SK-N-SH (cell line): ENCODE measurements at regions not wholly inside any gene's neighbourhood (a gene's known extent, or its start where the extent isn't known, plus 50 kb on each side); places are given as distances from the start of the nearest gene placed in this dataset.
A peak's percentile ranks its signal among the peaks of the same experiment; 100 is the strongest.

Experiments used
- CTCF ChIA-PET: fragments of 300-600, 350-600 bp; formaldehyde crosslinking; extraction: SDS; loops from one replicate; lab custom pipeline; 2021; lab: Yijun Ruan, JAX
- POLR2A ChIA-PET: fragments of 350-600 bp; sonication (Branson Sonifier 250); formaldehyde crosslinking; extraction: SDS; loops from one replicate; lab custom pipeline; 2020; ENCODE audit warnings: antibody characterized with exemption, inconsistent platforms; lab: Yijun Ruan, JAX
- DNase-seq: peaks from one replicate; pipeline ENCODE4 v3.0.0; 2012
- H2AFZ ChIP-seq: fragments of 200-600 bp; sonication (generic); 2 replicates; pipeline ENCODE4 v1.8.1; 2016; ENCODE audit warnings: antibody characterized with exemption, mild to moderate bottlenecking, low read depth
- H3F3A ChIP-seq: fragments of 200-600 bp; sonication (generic); replicated peaks from 2 replicates; pipeline ENCODE3; 2016; ENCODE audit warnings: antibody characterized with exemption, mild to moderate bottlenecking; ENCODE audit not compliant: insufficient read depth
- H3K27ac ChIP-seq, 2 experiments: fragments of 200-500 bp in 1 of 2; fragments of 200-600 bp in 1 of 2; sonication (Bioruptor generic) in 1 of 2; sonication (generic), shearing (Covaris generic) in 1 of 2; 2 replicates each; pipeline versions ENCODE4 v1.5.1 to v1.6.1; 2014 to 2016; ENCODE audit warnings: low read depth in 2 of 2, inconsistent platforms in 1 of 2, low read length in 1 of 2, mild to moderate bottlenecking in 1 of 2, mixed read lengths in 1 of 2
- H3K27me3 ChIP-seq: fragments of 200-600 bp; sonication (generic), shearing (Covaris generic); 2 replicates; pipeline ENCODE4 v1.6.1; 2016; ENCODE audit warnings: mixed run types; ENCODE audit not compliant: insufficient read depth
- H3K36me3 ChIP-seq, 2 experiments: fragments of 200-500 bp in 1 of 2; fragments of 200-600 bp in 1 of 2; sonication (Bioruptor generic) in 1 of 2; sonication (generic) in 1 of 2; replicated peaks in 1 of 2; 2 replicates each; pipeline versions ENCODE3 to v1.5.1; 2014 to 2016; ENCODE audit warnings: low read length in 1 of 2, mild to moderate bottlenecking in 1 of 2; ENCODE audit not compliant: insufficient read depth in 2 of 2, control insufficient read depth in 1 of 2
- H3K4me1 ChIP-seq, 2 experiments: fragments of 200-500 bp in 1 of 2; fragments of 200-600 bp in 1 of 2; sonication (Bioruptor generic) in 1 of 2; sonication (generic), shearing (Covaris generic) in 1 of 2; 2 replicates each; pipeline versions ENCODE4 v1.5.1 to v1.6.1; 2014 to 2016; ENCODE audit warnings: low read depth in 1 of 2, low read length in 1 of 2, mixed run types in 1 of 2; ENCODE audit not compliant: insufficient read depth in 2 of 2, control insufficient read depth in 1 of 2
- H3K4me2 ChIP-seq: fragments of 200-600 bp; sonication (generic), shearing (Covaris generic); 2 replicates; pipeline ENCODE4 v1.6.1; 2017; ENCODE audit warnings: mixed run types
- H3K4me3 ChIP-seq, 2 experiments: fragments of 200-500 bp in 1 of 2; fragments of 200-600 bp in 1 of 2; sonication (Bioruptor generic) in 1 of 2; sonication (generic), shearing (Covaris generic) in 1 of 2; 2 replicates each; pipeline versions ENCODE4 v1.5.1 to v1.8.1; 2014 to 2016; ENCODE audit warnings: low read depth in 2 of 2, inconsistent platforms in 1 of 2, low read length in 1 of 2, mild to moderate bottlenecking in 1 of 2, mixed read lengths in 1 of 2, moderate library complexity in 1 of 2
- H3K79me2 ChIP-seq: fragments of 200-600 bp; sonication (generic); 2 replicates; pipeline ENCODE4 v1.8.1; 2017; ENCODE audit warnings: mild to moderate bottlenecking; ENCODE audit not compliant: insufficient read depth
- H3K9ac ChIP-seq: fragments of 200-600 bp; sonication (generic); 2 replicates; pipeline ENCODE4 v1.6.1; 2017; ENCODE audit warnings: mixed run types
- H3K9me2 ChIP-seq: fragments of 200-600 bp; sonication (generic); 2 replicates; pipeline ENCODE4 v1.6.1; 2017; ENCODE audit warnings: mixed run types
- H3K9me3 ChIP-seq: fragments of 200-600 bp; sonication (generic); 2 replicates; pipeline ENCODE4 v1.6.1; 2017; ENCODE audit warnings: mixed run types, mild to moderate bottlenecking, moderate library complexity
- H4K20me1 ChIP-seq: fragments of 200-600 bp; sonication (generic); 2 replicates; pipeline ENCODE4 v1.6.1; 2017; ENCODE audit warnings: mild to moderate bottlenecking, mixed run types; ENCODE audit not compliant: insufficient read depth
- CHD2 ChIP-seq: fragments of 150-350 bp; IDR thresholded peaks from 2 replicates; pipeline ENCODE4 v1.6.1; 2018; ENCODE audit warnings: low read length; ENCODE audit not compliant: partially characterized antibody
- CTCF ChIP-seq: fragments of 200-600 bp; sonication (generic); IDR thresholded peaks from 2 replicates; pipeline ENCODE4 v1.6.1; 2017; ENCODE audit warnings: antibody characterized with exemption, mild to moderate bottlenecking, moderate library complexity
- ELF1 ChIP-seq: IDR thresholded peaks from 2 replicates; pipeline ENCODE4 v1.4.0; 2012
- EP300 ChIP-seq, 2 experiments: IDR thresholded peaks; 2 replicates each; pipeline versions ENCODE4 v1.4.0 to v1.6.1; 2012; ENCODE audit warnings: borderline replicate concordance in 1 of 2, low read depth in 1 of 2, low read length in 1 of 2
- FOSL2 ChIP-seq: IDR thresholded peaks from 2 replicates; pipeline ENCODE4 v1.4.0; 2012; ENCODE audit warnings: low read depth, mild to moderate bottlenecking, moderate library complexity, borderline replicate concordance
- FOXM1 ChIP-seq: IDR thresholded peaks from 2 replicates; pipeline ENCODE4 v1.4.0; 2012; ENCODE audit warnings: low read depth, mild to moderate bottlenecking
- GABPA ChIP-seq: IDR thresholded peaks from 2 replicates; pipeline ENCODE4 v1.4.0; 2012; ENCODE audit warnings: low read depth, mild to moderate bottlenecking
- JUND ChIP-seq: IDR thresholded peaks from 2 replicates; pipeline ENCODE4 v1.4.0; 2012
- MAX ChIP-seq: IDR thresholded peaks from 2 replicates; pipeline ENCODE4 v1.4.0; 2012; ENCODE audit warnings: low read depth
- MEF2A ChIP-seq: IDR thresholded peaks from 2 replicates; pipeline ENCODE4 v1.4.0; 2012; ENCODE audit warnings: low read depth, borderline replicate concordance
- MXI1 ChIP-seq: IDR thresholded peaks from 2 replicates; pipeline ENCODE4 v1.6.1; 2012; ENCODE audit warnings: mild to moderate bottlenecking, low read depth, low read length, improper control_type of control experiment
- NFIC ChIP-seq: IDR thresholded peaks from 2 replicates; pipeline ENCODE4 v1.4.0; 2012; ENCODE audit warnings: borderline replicate concordance
- POLR2AphosphoS5 ChIP-seq: IDR thresholded peaks from 2 replicates; pipeline ENCODE4 v1.6.1; 2012; ENCODE audit warnings: low read depth, low read length
- RAD21 ChIP-seq: IDR thresholded peaks from 2 replicates; pipeline ENCODE4 v1.6.1; 2012; ENCODE audit warnings: mild to moderate bottlenecking, low read length
- RCOR1 ChIP-seq: fragments of 150-350 bp; IDR thresholded peaks from 2 replicates; pipeline ENCODE4 v1.6.1; 2017; ENCODE audit warnings: antibody characterized with exemption, low read length
- RFX5 ChIP-seq: IDR thresholded peaks from 2 replicates; pipeline ENCODE4 v1.6.1; 2012; ENCODE audit warnings: mild to moderate bottlenecking, improper control_type of control experiment, low read length
- RXRA ChIP-seq: IDR thresholded peaks from 2 replicates; pipeline ENCODE4 v1.4.0; 2012; ENCODE audit warnings: low read depth, mild to moderate bottlenecking, borderline replicate concordance
- SIN3A ChIP-seq: IDR thresholded peaks from 2 replicates; pipeline ENCODE4 v1.6.1; 2012; ENCODE audit warnings: low read depth, mild to moderate bottlenecking, low read length, moderate library complexity, borderline replicate concordance
- TAF1 ChIP-seq: IDR thresholded peaks from 2 replicates; pipeline ENCODE4 v1.6.1; 2012; ENCODE audit warnings: low read depth, mild to moderate bottlenecking, low read length, moderate library complexity, borderline replicate concordance
- TEAD4 ChIP-seq: IDR thresholded peaks from 2 replicates; pipeline ENCODE4 v1.4.0; 2012; ENCODE audit warnings: mild to moderate bottlenecking, borderline replicate concordance; ENCODE audit not compliant: insufficient read depth
- YY1 ChIP-seq: IDR thresholded peaks from 2 replicates; pipeline ENCODE4 v1.4.0; 2012; ENCODE audit warnings: low read depth, mild to moderate bottlenecking
- ZBTB33 ChIP-seq: IDR thresholded peaks from 2 replicates; pipeline ENCODE4 v1.4.0; 2012; ENCODE audit warnings: low read depth, borderline replicate concordance
- WGBS: methylation state at CpG from one replicate; pipeline ENCODE4 v1.1.6; 2017; ENCODE audit warnings: low lambda C conversion rate; 5-methylcytosine and 5-hydroxymethylcytosine counted together
- TF ChIP-seq, protein P1 (sequence below): IDR thresholded peaks from 2 replicates; pipeline ENCODE4; 2012

- no peaks in the 10 kb centered on the region for H3K9me2 ChIP-seq
- no peaks in the 10 kb centered on the region for H3K27me3 ChIP-seq
- POLR2A ChIA-PET: no interaction called here
- no peak overlapping the region for H3K9ac ChIP-seq
- H3K79me2 ChIP-seq: no peaks in the 10 kb centered on the region
- H3K4me1 ChIP-seq: peaks cover 0 to 16% of the 10 kb centered on the region in 2 experiments; a peak in 2 of 4 replicates
- TF ChIP-seq EP300 (IDR thresholded peaks at IDR 0.05; ENCODE audit: borderline replicate concordance in 1 of 2, low read depth in 1 of 2, low read length in 1 of 2) (peak in 1 of 2 experiments; percentile 5; a peak in 1 of 4 replicates), TAF1 (no peak)
- TF ChIP-seq, all 33 proteins: peak for 1
- Histone ChIP-seq H3K9me3 (no peaks in the 10 kb centered on the region), H2AFZ (no peak overlapping the region), H3F3A (peaks cover 14% of the 10 kb centered on the region), H3K36me3 (no peaks in the 10 kb centered on the region), H3K27ac (no peak overlapping the region), H4K20me1 (no peaks in the 10 kb centered on the region), H3K4me3 (no peak overlapping the region), H3K4me2 (no peak overlapping the region)
- DNase-seq: no peak
- WGBS: 77% methylated on average over 2 of the region's 2 CpGs
- CTCF ChIA-PET: interaction anchor here (1.2 kb wide), 1 partner anchor 10 kb away, joined by 5 read pairs; no protein-coding TSS in a partner anchor
Measured at GRCh38 chr9:78930281-78930680, 633.4 kb downstream of the PSAT1 start.

GRCh38 chr9:78932849-78933627 lies 636.1 kb downstream of the PSAT1 start:
- CTCF ChIA-PET: no interaction called here
- no peak for TF ChIP-seq RAD21
- TF ChIP-seq CTCF: no peak
- no peak for TF ChIP-seq RFX5
- 0 out of 2 replicates have a peak, but pooled peaks have one; percentile 34 for TF ChIP-seq ELF1
- TF ChIP-seq GABPA: no peak
- TF ChIP-seq RXRA: peak; percentile 63; the same call in 1 of the 2 replicates
- TF ChIP-seq EP300 (IDR thresholded peaks at IDR 0.05; ENCODE audit: borderline replicate concordance in 1 of 2, low read depth in 1 of 2, low read length in 1 of 2): peak in 1 of 2 experiments; percentile 90; a peak in 2 of 4 replicates
- peak; percentile 49; the same call in 1 of the 2 replicates for TF ChIP-seq ZBTB33
- TF ChIP-seq, protein P1, sequence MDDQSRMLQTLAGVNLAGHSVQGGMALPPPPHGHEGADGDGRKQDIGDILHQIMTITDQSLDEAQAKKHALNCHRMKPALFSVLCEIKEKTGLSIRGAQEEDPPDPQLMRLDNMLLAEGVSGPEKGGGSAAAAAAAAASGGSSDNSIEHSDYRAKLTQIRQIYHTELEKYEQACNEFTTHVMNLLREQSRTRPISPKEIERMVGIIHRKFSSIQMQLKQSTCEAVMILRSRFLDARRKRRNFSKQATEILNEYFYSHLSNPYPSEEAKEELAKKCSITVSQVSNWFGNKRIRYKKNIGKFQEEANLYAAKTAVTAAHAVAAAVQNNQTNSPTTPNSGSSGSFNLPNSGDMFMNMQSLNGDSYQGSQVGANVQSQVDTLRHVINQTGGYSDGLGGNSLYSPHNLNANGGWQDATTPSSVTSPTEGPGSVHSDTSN: peak; percentile 67
- no peak for TF ChIP-seq SIN3A
- no peak for TF ChIP-seq MXI1
- TF ChIP-seq POLR2AphosphoS5: peak; percentile 55; the same call in 1 of the 2 replicates
- TF ChIP-seq JUND: peak; percentile 95
- no peak for TF ChIP-seq CHD2
- 0 out of 2 replicates have a peak, but pooled peaks have one; percentile 43 for TF ChIP-seq MEF2A
- TF ChIP-seq YY1: no peak
- TF ChIP-seq RCOR1: no peak
- TF ChIP-seq TEAD4: peak; percentile 84; the same call in 1 of the 2 replicates
- TF ChIP-seq FOXM1: no peak
- TF ChIP-seq FOSL2: peak; percentile 85
- peak; percentile 32; the same call in 1 of the 2 replicates for TF ChIP-seq MAX
- peak; percentile 56; the same call in 1 of the 2 replicates for TF ChIP-seq NFIC

More at GRCh38 chr9:78932849-78933627, 636.1 kb downstream of the PSAT1 start:
- no peak overlapping the region for H3K4me3 ChIP-seq
- H3K79me2 ChIP-seq: no peaks in the 10 kb centered on the region
- H3K36me3 ChIP-seq: no peaks in the 10 kb centered on the region
- no peaks in the 10 kb centered on the region for H3K27me3 ChIP-seq
- no peak for DNase-seq
- no peak overlapping the region for H3K9ac ChIP-seq
- peaks cover 0 to 19% of the 10 kb centered on the region in 2 experiments; a peak in 2 of 4 replicates for H3K4me1 ChIP-seq
- 42% methylated on average over 4 of the region's 4 CpGs for WGBS
- no peaks in the 10 kb centered on the region for H4K20me1 ChIP-seq
- peak overlapping the region; percentile 47 to 63; a peak in 3 of 4 replicates for H3K27ac ChIP-seq
- POLR2A ChIA-PET: no interaction called here
- peak overlapping the region; percentile 1; the same call in 1 of the 2 replicates for H2AFZ ChIP-seq
- no peaks in the 10 kb centered on the region for H3K9me2 ChIP-seq
- H3K4me2 ChIP-seq: peak overlapping the region; percentile 9; the same call in 1 of the 2 replicates
- H3F3A ChIP-seq: peaks cover 14% of the 10 kb centered on the region
- no peaks in the 10 kb centered on the region for H3K9me3 ChIP-seq
